Fibroblast of pulmonary artery (primary cell): ENCODE measurements at regions not wholly inside any gene's neighbourhood (a gene's known extent, or its start where the extent isn't known, plus 50 kb on each side); places are given as distances from the start of the nearest gene placed in this dataset.

ENCODE experiments used
- DNase-seq: peaks from one replicate; pipeline ENCODE4 v3.0.0-alpha.2; 2010; ENCODE audit warnings: low read depth
- H3K4me3 ChIP-seq: replicated peaks from 2 replicates; pipeline ENCODE4 v1.5.1; 2011; ENCODE audit warnings: low read depth, mild to moderate bottlenecking, control low read depth, low read length, moderate library complexity
- TF ChIP-seq, protein P1 (sequence below): IDR thresholded peaks from 2 replicates; pipeline ENCODE4 v1.5.1; 2011; ENCODE audit warnings: mild to moderate bottlenecking, control low read depth, low read length, inconsistent platforms; ENCODE audit errors: missing control alignments

DNA sequence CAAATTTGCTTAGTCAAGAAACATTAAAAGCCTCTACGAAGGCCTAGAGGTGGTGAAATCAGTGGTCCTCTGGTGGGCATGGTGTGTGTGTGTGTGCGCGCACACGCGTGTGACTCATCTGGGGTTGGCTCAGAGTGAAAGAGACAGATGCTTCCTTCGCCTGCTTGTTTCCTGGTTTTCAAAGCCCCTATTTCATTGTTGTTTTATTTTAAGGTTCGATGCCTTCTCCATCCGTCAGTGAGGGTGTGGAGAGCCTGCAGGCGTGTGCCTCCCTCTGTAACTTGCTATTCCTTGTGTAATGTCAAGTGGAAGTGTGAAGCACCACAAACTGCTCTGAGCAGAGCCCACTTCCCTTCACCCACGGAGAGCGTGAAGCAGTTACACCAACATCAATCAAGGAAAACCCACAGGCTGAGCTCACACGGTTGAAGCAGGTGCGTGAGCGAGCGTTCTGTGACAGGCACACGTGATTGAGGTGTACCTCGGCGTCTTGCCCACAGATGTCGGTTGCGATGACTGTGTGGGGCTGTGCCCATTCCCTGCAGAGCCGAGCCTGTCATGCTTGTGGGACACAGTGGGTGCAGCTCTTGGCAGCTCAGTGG, 233.9 kb downstream of the PRL start:
- TF ChIP-seq, protein P1, sequence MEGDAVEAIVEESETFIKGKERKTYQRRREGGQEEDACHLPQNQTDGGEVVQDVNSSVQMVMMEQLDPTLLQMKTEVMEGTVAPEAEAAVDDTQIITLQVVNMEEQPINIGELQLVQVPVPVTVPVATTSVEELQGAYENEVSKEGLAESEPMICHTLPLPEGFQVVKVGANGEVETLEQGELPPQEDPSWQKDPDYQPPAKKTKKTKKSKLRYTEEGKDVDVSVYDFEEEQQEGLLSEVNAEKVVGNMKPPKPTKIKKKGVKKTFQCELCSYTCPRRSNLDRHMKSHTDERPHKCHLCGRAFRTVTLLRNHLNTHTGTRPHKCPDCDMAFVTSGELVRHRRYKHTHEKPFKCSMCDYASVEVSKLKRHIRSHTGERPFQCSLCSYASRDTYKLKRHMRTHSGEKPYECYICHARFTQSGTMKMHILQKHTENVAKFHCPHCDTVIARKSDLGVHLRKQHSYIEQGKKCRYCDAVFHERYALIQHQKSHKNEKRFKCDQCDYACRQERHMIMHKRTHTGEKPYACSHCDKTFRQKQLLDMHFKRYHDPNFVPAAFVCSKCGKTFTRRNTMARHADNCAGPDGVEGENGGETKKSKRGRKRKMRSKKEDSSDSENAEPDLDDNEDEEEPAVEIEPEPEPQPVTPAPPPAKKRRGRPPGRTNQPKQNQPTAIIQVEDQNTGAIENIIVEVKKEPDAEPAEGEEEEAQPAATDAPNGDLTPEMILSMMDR, result no peak
- no peak for DNase-seq
- H3K4me3 ChIP-seq, result no peak overlapping the region

DNA sequence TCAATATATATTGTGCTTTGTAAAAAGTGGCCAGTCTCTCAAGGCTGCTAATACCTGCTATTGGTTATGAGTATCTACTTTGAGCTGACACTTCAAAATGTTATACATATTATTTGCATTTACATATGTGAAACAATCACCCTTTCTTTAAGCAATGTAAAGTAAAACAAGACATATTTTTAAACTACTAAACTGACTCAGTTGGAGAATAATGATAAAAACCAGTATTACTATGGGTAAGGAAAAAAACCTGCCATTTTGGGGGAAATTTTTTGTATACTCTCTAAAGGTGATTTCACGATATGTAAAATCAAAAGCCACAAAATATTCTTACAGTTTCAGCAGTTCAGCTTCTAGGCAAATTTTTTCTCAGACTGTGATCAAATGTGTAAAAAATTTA, 232.3 kb downstream of the PRL start:
- DNase-seq, result no peak
- no peak overlapping the region for H3K4me3 ChIP-seq
- TF ChIP-seq, protein P1, result no peak

DNA sequence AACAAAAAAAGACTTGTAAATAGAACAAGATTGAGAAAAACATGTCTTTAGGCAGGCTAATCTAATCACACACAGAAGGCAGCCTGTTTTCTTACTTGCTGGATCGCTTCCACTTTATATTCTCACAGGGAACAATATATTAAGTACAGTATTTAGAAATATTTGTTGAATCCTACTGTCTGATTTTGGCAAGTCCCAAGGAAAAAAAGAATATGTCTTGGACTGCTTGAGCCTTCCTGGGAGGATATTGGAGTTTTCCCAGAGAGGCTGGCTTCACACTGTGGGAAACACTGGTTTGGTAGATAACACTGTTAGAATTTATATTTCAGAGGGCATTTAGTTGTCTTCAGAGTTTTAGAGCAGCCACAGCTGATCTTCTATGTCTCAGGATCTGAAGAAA, 229.7 kb downstream of the PRL start:
- TF ChIP-seq, protein P1, result no peak
- peak; percentile 63 for DNase-seq
- H3K4me3 ChIP-seq, result no peak overlapping the region

GRCh38 chr6:22067671-22068070, 229.2 kb downstream of the PRL start:
- H3K4me3 ChIP-seq, result no peak overlapping the region
- TF ChIP-seq, protein P1, result no peak
- no peak for DNase-seq

- no peak for DNase-seq
- TF ChIP-seq, protein P1, result no peak
- no peak overlapping the region for H3K4me3 ChIP-seq
Measured at GRCh38 chr6:22068561-22069305, 228.1 kb downstream of the PRL start.

DNA sequence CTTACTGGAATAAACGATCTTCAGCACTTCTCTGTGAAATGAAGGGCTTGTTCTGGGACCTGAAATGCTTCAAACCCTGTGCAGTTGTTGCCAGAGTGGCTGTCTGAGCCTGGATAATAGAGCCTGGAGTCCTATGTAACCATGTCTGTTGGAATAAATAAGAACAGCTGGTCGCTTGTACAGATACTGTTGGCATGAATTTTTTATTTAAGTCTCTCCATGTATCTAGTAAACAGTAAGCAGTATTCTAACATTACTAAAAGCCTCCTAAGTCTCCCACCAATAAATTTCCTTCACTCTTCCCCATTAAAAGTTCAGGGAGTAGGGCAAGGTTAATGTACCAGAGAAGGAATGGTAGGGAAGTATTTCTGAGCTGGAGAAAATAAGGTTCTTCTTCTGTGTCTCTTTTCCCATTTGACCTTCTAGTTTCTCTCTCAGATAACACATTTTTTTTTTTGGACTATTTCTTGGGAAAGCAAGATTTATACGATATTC, 227.5 kb downstream of the PRL start:
- DNase-seq, result no peak
- H3K4me3 ChIP-seq, result no peak overlapping the region
- TF ChIP-seq, protein P1, result no peak
